ENCODE measurements at regions not wholly inside any gene's neighbourhood (a gene's known extent, or its start where the extent isn't known, plus 50 kb on each side); places are given as distances from the start of the nearest gene placed in this dataset.

DNA sequence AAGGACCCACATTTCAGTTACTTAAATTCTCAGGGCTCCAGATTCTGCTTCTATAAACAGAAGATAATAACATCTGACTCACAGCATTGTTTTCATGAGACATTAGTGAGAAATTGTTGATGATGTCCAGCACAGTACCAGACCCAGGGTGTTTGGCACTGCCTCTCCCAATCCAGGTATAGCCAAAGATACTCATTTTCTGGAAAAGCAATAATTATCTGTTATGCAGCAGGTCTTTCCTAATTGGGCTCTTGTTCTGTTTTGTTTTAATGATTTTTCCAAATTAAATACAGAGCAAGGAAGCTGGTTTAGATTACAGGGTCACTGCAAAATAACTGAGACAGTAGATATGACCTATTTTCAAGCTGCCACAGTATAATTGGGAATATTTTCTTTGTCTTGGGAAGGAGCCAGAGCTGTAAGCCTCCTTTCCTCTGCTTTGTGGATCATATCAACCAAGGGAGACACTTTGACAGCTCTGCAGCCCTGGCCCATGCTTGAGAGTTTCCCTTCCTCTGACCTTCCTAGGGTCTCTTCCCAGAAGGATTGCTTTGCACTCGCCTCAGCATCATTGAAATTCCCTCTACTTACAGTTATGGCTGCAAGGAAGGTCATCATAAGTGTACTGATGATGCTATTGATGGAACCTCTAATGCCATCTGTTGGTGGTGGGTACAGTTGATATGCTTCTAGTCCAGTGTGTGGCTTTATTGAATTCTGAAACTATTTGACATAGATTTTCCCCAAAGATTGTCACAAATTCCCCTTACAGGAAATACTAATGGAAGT is 522.4 kb upstream of the ADAMTS9 start:
- H3K27me3 ChIP-seq (ENCODE audit: insufficient read depth, poor library complexity, severe bottlenecking): no peaks in the 10 kb centered on the region
- no peak overlapping the region for H3K4me3 ChIP-seq (replicated peaks; ENCODE audit: insufficient read depth, low read length)
- TF ChIP-seq SPI1 (IDR thresholded peaks at IDR 0.05; ENCODE audit: borderline replicate concordance, low read depth) (no peak), POLR2AphosphoS5 (IDR thresholded peaks at IDR 0.05; ENCODE audit: low read depth) (no peak), GABPA (IDR thresholded peaks at IDR 0.05; ENCODE audit: low read depth) (no peak)
- TF ChIP-seq, protein P1, sequence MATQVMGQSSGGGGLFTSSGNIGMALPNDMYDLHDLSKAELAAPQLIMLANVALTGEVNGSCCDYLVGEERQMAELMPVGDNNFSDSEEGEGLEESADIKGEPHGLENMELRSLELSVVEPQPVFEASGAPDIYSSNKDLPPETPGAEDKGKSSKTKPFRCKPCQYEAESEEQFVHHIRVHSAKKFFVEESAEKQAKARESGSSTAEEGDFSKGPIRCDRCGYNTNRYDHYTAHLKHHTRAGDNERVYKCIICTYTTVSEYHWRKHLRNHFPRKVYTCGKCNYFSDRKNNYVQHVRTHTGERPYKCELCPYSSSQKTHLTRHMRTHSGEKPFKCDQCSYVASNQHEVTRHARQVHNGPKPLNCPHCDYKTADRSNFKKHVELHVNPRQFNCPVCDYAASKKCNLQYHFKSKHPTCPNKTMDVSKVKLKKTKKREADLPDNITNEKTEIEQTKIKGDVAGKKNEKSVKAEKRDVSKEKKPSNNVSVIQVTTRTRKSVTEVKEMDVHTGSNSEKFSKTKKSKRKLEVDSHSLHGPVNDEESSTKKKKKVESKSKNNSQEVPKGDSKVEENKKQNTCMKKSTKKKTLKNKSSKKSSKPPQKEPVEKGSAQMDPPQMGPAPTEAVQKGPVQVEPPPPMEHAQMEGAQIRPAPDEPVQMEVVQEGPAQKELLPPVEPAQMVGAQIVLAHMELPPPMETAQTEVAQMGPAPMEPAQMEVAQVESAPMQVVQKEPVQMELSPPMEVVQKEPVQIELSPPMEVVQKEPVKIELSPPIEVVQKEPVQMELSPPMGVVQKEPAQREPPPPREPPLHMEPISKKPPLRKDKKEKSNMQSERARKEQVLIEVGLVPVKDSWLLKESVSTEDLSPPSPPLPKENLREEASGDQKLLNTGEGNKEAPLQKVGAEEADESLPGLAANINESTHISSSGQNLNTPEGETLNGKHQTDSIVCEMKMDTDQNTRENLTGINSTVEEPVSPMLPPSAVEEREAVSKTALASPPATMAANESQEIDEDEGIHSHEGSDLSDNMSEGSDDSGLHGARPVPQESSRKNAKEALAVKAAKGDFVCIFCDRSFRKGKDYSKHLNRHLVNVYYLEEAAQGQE (IDR thresholded peaks at IDR 0.05; ENCODE audit: insufficient replicate concordance, low read depth): no peak
- TF ChIP-seq, protein P2, sequence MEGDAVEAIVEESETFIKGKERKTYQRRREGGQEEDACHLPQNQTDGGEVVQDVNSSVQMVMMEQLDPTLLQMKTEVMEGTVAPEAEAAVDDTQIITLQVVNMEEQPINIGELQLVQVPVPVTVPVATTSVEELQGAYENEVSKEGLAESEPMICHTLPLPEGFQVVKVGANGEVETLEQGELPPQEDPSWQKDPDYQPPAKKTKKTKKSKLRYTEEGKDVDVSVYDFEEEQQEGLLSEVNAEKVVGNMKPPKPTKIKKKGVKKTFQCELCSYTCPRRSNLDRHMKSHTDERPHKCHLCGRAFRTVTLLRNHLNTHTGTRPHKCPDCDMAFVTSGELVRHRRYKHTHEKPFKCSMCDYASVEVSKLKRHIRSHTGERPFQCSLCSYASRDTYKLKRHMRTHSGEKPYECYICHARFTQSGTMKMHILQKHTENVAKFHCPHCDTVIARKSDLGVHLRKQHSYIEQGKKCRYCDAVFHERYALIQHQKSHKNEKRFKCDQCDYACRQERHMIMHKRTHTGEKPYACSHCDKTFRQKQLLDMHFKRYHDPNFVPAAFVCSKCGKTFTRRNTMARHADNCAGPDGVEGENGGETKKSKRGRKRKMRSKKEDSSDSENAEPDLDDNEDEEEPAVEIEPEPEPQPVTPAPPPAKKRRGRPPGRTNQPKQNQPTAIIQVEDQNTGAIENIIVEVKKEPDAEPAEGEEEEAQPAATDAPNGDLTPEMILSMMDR (IDR thresholded peaks at IDR 0.05; ENCODE audit: insufficient read depth, low read length): no peak
- no peak overlapping the region for H3K27ac ChIP-seq (replicated peaks)
- DNase-seq (ENCODE audit: low read depth in 1 of 2, low spot score in 1 of 2): no peak

DNA sequence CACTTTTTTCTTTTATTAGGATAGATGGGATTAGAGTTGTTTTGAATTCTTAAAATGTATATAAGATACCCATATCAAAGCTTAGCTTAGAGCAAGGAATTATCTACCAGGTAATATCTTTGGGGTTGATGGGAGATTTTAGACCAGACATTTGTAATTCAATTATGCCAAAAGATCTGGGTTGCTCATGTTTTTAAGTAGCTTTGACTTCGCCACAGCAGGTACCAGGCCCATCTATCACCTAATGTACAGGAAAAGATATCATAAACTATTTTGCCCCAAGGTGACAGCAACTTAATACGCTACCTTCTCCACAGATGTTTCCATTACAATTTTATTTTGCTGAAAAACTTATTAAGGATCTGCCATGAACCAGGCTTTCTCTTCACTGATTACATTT is 514.6 kb upstream of the ADAMTS9 start:
- H3K4me3 ChIP-seq (replicated peaks; ENCODE audit: insufficient read depth, low read length): no peak overlapping the region
- no peak for DNase-seq (ENCODE audit: low read depth in 1 of 2, low spot score in 1 of 2)
- H3K27me3 ChIP-seq (ENCODE audit: insufficient read depth, poor library complexity, severe bottlenecking): no peaks in the 10 kb centered on the region
- H3K27ac ChIP-seq (replicated peaks): no peak overlapping the region
- TF ChIP-seq, protein P1 (IDR thresholded peaks at IDR 0.05; ENCODE audit: insufficient replicate concordance, low read depth): no peak
- TF ChIP-seq, protein P2 (IDR thresholded peaks at IDR 0.05; ENCODE audit: insufficient read depth, low read length): no peak
- TF ChIP-seq SPI1 (IDR thresholded peaks at IDR 0.05; ENCODE audit: borderline replicate concordance, low read depth) (no peak), GABPA (IDR thresholded peaks at IDR 0.05; ENCODE audit: low read depth) (no peak), POLR2AphosphoS5 (IDR thresholded peaks at IDR 0.05; ENCODE audit: low read depth) (no peak)

DNA sequence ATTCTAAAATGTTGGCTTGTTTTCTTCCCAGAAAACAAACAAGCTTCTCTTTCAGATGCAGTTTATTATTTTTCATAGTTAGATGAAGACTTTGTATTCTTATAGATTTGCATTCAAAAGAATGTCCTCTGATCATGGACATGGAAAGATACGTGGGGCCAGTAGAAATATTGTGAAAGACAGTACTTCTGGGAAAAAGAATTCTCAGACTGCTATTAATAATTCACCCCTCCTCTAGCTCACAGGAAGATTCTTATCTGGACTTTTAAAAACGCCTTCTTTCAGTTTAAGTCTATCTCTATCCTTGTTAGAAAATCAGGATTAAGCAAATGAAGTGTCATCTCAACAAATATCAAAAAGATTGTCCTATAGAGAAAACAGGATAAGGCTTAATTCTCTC is 514.1 kb upstream of the ADAMTS9 start:
- Histone ChIP-seq H3K4me3 (replicated peaks; ENCODE audit: insufficient read depth, low read length) (no peak overlapping the region), H3K27me3 (ENCODE audit: insufficient read depth, poor library complexity, severe bottlenecking) (no peaks in the 10 kb centered on the region)
- TF ChIP-seq POLR2AphosphoS5 (IDR thresholded peaks at IDR 0.05; ENCODE audit: low read depth) (no peak), GABPA (IDR thresholded peaks at IDR 0.05; ENCODE audit: low read depth) (no peak), SPI1 (IDR thresholded peaks at IDR 0.05; ENCODE audit: borderline replicate concordance, low read depth) (no peak)
- TF ChIP-seq, protein P1 (IDR thresholded peaks at IDR 0.05; ENCODE audit: insufficient replicate concordance, low read depth): no peak
- TF ChIP-seq, protein P2 (IDR thresholded peaks at IDR 0.05; ENCODE audit: insufficient read depth, low read length): no peak

More for the DNA sequence above, 514.1 kb upstream of the ADAMTS9 start:
- DNase-seq (ENCODE audit: low read depth in 1 of 2, low spot score in 1 of 2): no peak
- no peak overlapping the region for H3K27ac ChIP-seq (replicated peaks)

All from HL-60 (cell line).